ENCODE measurements at regions not wholly inside any gene's neighbourhood (a gene's known extent, or its start where the extent isn't known, plus 50 kb on each side); places are given as distances from the start of the nearest gene placed in this dataset.

- DNase-seq (ENCODE audit: low read depth in 2 of 2) = no peak
These were observed 206.7 kb downstream of the AACS start for GRCh38 chr12:125271892-125272291.

DNA sequence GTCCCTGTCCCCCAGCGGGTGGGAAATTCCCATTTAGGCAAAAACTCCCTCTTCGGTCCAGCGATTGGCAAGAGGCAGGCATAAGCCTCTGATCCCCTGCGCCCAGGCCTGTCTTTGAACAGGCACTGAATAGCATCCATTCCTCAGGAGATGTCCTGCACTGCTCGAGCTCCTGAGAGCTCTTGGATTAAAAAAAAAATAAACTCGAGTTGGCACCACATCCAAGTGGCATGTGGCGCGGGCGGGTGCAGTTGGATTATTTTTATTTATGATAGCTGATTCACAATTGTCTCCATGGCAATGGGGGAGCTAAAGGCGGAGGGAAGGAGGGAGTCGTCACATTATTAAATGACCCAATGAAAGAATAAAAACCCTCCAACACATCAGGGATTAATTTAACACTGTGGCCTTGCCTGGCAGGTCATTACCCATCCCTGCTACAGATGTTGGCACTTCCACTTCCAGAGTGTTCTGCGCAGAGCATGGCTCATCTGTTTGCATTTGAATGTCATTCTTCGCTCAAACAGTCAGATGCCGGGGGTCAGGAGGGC is 207.2 kb downstream of the AACS start:
- no peak for DNase-seq (ENCODE audit: low read depth in 2 of 2)

GRCh38 chr12:125276567-125276966 is 211.3 kb downstream of the AACS start:
- no peak for DNase-seq (ENCODE audit: low read depth in 2 of 2)

- no peak for DNase-seq (ENCODE audit: low read depth in 2 of 2)
These were observed 215.5 kb downstream of the AACS start for GRCh38 chr12:125280482-125281377.

DNA sequence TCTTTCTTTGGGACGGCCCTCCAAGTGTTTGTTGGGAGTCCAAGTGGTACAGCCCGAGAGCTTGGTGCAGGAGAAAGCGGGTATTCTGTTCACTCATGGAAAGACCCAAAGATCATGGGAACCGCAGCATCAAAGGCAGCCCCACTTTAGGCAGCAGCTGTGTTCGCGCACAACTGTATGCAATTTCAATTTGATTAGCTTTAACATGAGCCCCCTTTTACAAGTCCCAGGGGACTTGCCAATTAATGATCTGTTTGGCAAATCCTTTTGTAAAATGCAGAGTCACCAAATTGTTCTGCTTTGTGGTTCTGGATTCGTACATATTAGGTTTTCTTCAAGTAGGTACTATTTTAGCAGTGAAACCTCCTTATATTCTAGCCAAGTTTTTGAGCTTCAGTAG is 217.7 kb downstream of the AACS start:
- no peak for DNase-seq (ENCODE audit: low read depth in 2 of 2)

- no peak for DNase-seq (ENCODE audit: low read depth in 2 of 2)
These were observed 218.3 kb downstream of the AACS start for GRCh38 chr12:125283521-125283920.

DNA sequence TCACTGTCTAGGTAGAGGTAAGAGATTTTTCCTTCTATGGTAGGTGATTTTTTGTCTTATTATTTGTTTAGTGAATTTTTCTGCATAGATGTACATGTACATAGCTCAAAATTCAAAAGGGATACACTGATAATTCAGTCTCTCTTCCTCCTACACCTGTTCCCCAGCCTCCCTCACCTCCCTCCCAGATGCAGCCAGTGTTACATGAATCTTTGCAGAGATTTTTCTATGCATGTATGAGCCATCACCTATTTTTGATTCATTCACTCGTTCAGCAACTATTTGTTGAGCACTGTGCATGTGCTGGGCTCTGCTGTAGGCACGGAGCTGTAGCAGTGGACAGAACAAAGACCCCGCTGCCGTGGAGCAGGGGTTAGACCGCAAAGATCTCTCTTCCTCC is 218.9 kb downstream of the AACS start:
- DNase-seq (ENCODE audit: low read depth in 2 of 2) = no peak

DNA sequence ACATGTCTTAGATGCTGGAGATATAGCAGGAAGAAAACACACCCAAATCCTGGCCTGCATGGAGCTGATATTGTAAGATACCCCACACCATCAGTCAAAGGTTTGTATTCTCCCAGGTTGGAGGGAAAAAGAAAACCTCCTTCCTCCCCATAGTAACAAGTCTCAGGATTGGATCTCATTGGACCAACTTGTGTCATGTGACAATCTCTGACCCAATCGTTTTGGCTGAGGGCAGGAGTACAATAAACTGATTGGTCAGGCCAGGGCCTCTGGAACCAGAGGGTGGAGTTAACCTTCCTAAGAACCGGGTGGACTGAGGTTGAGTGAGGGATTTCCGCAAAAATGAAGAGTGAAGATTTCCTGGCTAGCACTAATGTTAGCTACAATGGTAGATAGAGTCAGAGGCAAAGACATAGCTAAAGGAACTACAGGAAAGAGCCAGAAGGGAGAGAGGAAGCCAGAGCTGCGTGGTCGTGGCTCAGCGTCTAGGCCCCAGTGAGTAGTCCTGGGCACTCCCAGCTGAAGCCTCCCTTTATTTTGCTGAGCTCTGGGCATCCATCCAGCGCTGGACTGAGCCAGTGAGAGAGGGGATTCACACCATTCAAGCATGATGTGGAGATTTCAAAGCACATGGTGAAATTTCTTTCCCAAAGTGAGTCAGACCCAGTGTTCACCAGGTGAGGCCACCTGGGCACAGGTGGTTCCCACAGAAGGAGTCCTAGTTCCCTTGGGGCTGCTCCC is 219.9 kb downstream of the AACS start:
- no peak for DNase-seq (ENCODE audit: low read depth in 2 of 2)

DNA sequence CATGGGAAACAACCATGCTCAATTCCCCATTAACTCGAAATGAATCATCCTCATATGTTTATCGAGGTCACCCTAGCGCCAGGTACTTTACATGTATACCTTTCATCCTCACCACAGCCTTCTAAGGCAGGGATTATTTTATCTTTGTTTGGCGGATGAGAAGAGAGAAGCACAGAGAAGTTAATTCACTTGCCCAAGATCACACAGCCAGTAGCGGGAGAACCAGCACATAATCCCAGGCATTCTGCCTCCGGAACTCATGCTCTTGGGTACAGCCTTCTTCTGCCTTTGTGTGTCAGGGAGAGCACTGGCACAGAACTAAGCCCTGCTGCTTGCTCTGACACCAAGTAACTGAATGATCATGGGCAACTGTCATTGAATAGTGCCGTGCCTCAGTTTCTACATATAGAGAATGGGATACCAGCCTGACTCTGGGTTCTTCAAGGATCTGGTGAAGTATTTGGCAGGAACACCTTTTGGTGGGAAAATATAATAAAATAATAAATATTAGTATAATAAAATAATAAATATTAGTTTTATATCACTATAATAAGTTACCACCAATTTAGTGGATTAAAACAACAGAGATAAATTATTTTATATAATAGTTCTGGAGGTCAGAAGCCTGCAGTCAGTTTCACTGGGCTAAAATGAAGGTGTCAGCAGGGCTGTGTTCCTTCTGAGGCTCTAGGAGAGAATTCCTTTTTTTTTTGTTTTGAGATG is 220.9 kb downstream of the AACS start:
- no peak for DNase-seq (ENCODE audit: low read depth in 2 of 2)

DNA sequence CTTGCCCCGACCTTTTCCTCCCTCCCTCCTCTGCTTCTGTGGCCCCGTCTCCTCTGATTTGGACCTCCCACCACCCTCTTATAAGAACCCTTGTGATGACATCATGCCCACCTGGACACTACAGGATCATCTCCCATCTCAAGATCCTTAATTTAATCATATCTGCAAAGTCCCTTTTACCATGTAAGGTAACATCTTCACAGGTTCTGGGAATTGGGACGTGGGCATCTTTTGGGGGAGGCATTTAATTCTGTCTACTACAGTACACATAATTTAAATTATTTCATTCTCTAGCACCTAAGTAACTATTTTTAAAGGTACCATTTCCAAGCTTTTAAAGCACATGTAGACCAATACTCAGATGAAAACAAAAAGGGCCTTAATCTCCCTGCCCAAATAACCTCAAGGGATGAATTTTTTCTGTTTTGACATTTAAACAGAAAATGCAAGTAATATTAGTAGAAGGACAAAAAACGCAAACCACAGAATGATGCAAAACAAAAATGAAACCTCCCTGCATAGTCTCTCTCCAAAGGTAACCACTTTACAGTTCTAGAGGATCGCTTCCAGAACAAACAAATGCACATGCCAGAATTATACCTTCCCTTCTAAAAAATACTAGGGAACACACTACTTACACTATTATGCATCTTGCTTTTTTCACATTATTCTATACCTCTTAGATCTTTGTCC is 222.1 kb downstream of the AACS start:
- DNase-seq (ENCODE audit: low read depth in 2 of 2) = no peak

DNA sequence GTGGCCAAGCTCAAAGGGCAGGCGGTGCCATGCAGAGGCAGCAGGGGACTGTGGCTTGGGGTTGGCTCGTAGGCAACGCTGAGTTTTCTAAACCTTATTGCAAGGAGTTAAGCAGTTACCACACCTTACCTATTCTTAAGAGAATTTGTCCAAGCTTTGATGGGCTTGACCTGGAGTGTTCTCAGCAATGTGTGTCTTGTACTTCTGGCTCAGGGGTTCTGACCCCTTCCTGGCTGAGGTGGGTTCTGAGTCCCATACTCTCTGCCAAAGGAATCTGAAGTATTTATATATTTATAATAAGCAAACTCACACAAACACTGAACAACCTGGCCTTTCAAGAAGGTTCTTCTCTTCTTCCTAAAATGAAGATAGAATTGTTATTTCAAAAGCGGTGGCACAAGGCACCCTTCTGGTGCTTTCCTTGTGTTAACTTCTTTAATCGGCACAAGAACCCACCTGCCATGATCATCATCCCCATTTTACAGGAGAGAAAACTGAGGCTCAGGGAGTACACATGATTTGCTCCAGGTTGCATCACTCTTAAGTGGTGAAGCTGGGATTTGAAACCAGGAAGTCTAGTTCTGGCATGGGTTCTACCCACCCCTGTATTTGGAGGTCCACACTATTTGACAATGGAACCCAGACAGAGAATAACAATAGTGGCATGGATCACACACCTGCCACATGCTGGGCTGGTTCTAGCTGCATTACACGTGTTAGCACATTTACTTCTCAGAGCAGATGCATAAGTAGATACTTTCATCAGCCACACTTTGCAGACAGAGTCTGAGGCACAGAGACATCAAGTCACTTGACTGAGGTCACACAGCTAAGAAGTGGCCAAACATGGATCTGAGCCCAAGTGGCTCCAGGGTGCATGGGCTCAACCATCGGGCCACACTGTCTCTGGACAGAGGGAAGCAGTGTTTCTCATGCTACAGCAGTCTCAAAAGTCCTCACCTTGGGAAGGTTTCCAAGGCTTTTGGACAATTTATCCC is 224.0 kb downstream of the AACS start:
- DNase-seq (ENCODE audit: low read depth in 2 of 2) = no peak

DNA sequence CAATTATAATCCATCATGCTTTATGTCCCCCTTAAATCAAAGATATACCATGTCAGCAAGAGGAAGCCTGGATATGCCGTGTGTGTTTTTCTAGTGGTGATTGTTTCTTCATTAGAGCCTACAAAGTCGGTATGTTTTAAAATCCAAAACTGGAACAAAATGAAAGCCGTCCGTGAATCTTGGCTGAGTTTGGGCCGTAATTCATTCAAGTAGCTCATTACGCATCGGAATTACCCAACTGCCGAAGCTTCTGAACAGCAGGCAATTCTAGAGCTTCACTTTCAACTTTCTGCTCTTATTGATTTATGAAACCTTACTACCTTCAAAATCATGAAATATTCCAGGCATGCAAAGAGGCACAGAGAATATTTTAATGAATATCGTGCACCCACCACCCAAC is 224.7 kb downstream of the AACS start:
- DNase-seq (ENCODE audit: low read depth in 2 of 2) = no peak

GRCh38 chr12:125292700-125293099 is 227.5 kb downstream of the AACS start:
- DNase-seq (ENCODE audit: low read depth in 2 of 2) = no peak

- DNase-seq (ENCODE audit: low read depth in 2 of 2) = no peak
These were observed 230.3 kb downstream of the AACS start for GRCh38 chr12:125295550-125295949.

DNA sequence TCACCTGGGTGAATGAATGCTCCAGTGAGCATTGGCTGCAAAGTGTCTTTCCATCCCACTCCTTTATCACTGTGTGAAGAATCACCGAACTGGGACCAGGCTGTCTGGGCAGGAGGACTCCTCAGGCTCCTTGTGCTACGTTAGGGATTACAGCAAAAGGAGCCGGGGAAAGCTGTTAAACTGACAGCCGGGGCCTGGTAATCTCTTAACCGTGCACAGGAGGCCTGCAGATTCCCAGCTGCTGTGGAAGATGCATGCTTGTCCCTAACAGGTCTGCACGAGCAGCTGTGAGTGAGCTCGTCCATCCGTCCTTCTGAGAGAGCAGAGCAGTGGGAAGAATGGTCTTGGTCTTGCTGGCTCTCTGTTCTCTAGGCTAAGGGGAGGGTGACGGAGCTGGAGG is 231.5 kb downstream of the AACS start:
- DNase-seq (ENCODE audit: low read depth in 2 of 2) = no peak

DNA sequence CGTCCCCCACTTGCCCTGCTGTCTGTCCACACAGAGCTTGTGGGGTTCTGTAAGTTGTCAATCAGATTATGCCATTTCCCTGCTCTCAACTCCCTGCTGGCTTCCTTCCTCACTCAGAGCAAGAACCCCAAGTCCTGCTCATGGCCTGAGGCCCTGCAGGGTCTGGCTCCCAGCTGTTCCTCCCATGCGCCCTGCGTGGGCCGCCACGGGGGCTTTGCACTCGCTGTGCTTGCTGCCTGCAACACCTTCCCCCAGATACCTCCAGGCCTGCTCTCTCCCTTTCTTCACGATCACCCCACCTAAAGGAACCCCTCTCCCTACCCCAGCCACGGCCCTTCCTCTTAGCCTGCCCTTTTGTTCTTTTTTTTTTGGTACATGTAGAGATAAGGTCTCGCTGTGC is 234.6 kb downstream of the AACS start:
- DNase-seq (ENCODE audit: low read depth in 2 of 2) = no peak

DNA sequence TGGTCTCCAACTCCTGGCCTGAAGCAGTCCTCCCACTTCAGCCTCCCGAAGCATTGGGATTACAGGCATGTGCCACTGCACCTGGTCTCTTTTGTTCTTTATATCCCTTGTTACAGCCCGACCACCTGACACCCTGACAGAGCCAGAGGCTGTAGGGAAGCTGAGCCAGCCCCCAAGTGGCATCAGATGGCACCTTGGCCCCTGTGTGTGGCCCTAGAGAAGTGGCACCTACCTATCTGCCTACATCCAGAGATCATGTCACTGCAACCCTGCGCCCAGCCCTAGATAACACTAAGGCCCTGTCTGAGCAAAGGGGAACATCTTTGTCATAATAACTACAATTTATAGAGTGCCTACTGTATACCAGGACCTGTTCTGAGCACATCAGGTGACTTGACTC is 235.0 kb downstream of the AACS start:
- no peak for DNase-seq (ENCODE audit: low read depth in 2 of 2)

- DNase-seq (ENCODE audit: low read depth in 2 of 2) = no peak
These were observed 238.1 kb downstream of the AACS start for GRCh38 chr12:125303337-125303736.

GRCh38 chr12:125304029-125304428 is 238.8 kb downstream of the AACS start:
- no peak for DNase-seq (ENCODE audit: low read depth in 2 of 2)

GRCh38 chr12:125305231-125305630 is 240.0 kb downstream of the AACS start:
- DNase-seq (ENCODE audit: low read depth in 2 of 2) = no peak
